ENCODE measurements at regions not wholly inside any gene's neighbourhood (a gene's known extent, or its start where the extent isn't known, plus 50 kb on each side); places are given as distances from the start of the nearest gene placed in this dataset.

GRCh38 chr12:124637581-124637981, 70.2 kb upstream of the NCOR2 start:
- peaks cover 16 to 19% of the 10 kb centered on the region in 2 donors for H3K36me3 Mint-ChIP-seq
- H3K4me3 Mint-ChIP-seq = no peak overlapping the region
- 74% methylated on average over 10 of the region's 12 CpGs for WGBS (ENCODE audit: insufficient coverage)
- Histone ChIP-seq H3K9ac (ENCODE audit: insufficient read depth, low read length, poor library complexity, severe bottlenecking) (no peak overlapping the region), H4K20me1 (ENCODE audit: insufficient read depth, low read length) (no peaks in the 10 kb centered on the region), H3K4me1 (ENCODE audit: control insufficient read depth in 1 of 2, insufficient read depth in 2 of 2, low read length in 2 of 2) (peaks cover 68 to 84% of the 10 kb centered on the region in 2 donors), H3K4me3 (replicated peaks in 1 of 3; ENCODE audit: low read depth in 2 of 3, low read length in 3 of 3) (no peak overlapping the region), H3K9me3 (replicated peaks in 1 of 2; ENCODE audit: control insufficient read depth in 1 of 2, insufficient read depth in 1 of 2, low read length in 2 of 2) (peaks cover 6 to 39% of the 10 kb centered on the region in 2 donors), H3K79me2 (ENCODE audit: insufficient read depth, low read length) (no peaks in the 10 kb centered on the region), H3K27ac (ENCODE audit: low read depth in 1 of 2, low read length in 2 of 2) (peak overlapping the region in 1 of 2 donors; percentile 80), H3K4me2 (replicated peaks; ENCODE audit: extremely low read depth, low read length, poor library complexity, severe bottlenecking) (no peak overlapping the region), H2AFZ (ENCODE audit: insufficient read depth, low read depth, low read length, poor library complexity, severe bottlenecking) (no peak overlapping the region), H3K27me3 (ENCODE audit: control insufficient read depth in 2 of 2, insufficient read depth in 2 of 2, low read length in 2 of 2) (no peaks in the 10 kb centered on the region), H3K36me3 (replicated peaks in 1 of 2; ENCODE audit: control insufficient read depth in 1 of 2, insufficient read depth in 2 of 2, low read length in 2 of 2) (no peaks in the 10 kb centered on the region)
- TF ChIP-seq CTCF (IDR thresholded peaks at IDR 0.05) = no peak
- no peak for DNase-seq
- H3K27ac Mint-ChIP-seq = peak overlapping the region in 4 of 7 donors; percentile 25 to 72 (median 50)
- H3K27me3 Mint-ChIP-seq (ENCODE audit: low read depth in 3 of 3) = peaks cover 0 to 5% (median 4%) of the 10 kb centered on the region in 3 donors
- H3K9me3 Mint-ChIP-seq = peaks cover 22 to 39% (median 32%) of the 10 kb centered on the region in 7 donors
- intact Hi-C loops (cut with micrococcal nuclease) = loop anchor here in 1 of 2 donors (2.0 kb wide), 1 partner anchor 13 kb away; no protein-coding TSS in a partner anchor
- peaks cover 69% of the 10 kb centered on the region for H3K4me1 Mint-ChIP-seq

- Histone ChIP-seq H3K36me3 (replicated peaks in 1 of 2; ENCODE audit: control insufficient read depth in 1 of 2, insufficient read depth in 2 of 2, low read length in 2 of 2) (no peaks in the 10 kb centered on the region), H3K27me3 (ENCODE audit: control insufficient read depth in 2 of 2, insufficient read depth in 2 of 2, low read length in 2 of 2) (no peaks in the 10 kb centered on the region), H3K4me1 (ENCODE audit: control insufficient read depth in 1 of 2, insufficient read depth in 2 of 2, low read length in 2 of 2) (peaks cover 72 to 89% of the 10 kb centered on the region in 2 donors), H3K27ac (ENCODE audit: low read depth in 1 of 2, low read length in 2 of 2) (peak overlapping the region in 1 of 2 donors; percentile 80), H3K79me2 (ENCODE audit: insufficient read depth, low read length) (no peaks in the 10 kb centered on the region), H3K4me3 (replicated peaks in 1 of 3; ENCODE audit: low read depth in 2 of 3, low read length in 3 of 3) (no peak overlapping the region), H4K20me1 (ENCODE audit: insufficient read depth, low read length) (no peaks in the 10 kb centered on the region), H2AFZ (ENCODE audit: insufficient read depth, low read depth, low read length, poor library complexity, severe bottlenecking) (no peak overlapping the region), H3K9ac (ENCODE audit: insufficient read depth, low read length, poor library complexity, severe bottlenecking) (no peak overlapping the region), H3K4me2 (replicated peaks; ENCODE audit: extremely low read depth, low read length, poor library complexity, severe bottlenecking) (no peak overlapping the region), H3K9me3 (replicated peaks in 1 of 2; ENCODE audit: control insufficient read depth in 1 of 2, insufficient read depth in 1 of 2, low read length in 2 of 2) (peaks cover 6 to 39% of the 10 kb centered on the region in 2 donors)
- peaks cover 0 to 5% (median 4%) of the 10 kb centered on the region in 3 donors for H3K27me3 Mint-ChIP-seq (ENCODE audit: low read depth in 3 of 3)
- no peak overlapping the region for H3K4me3 Mint-ChIP-seq
- peaks cover 71% of the 10 kb centered on the region for H3K4me1 Mint-ChIP-seq
- no peak for TF ChIP-seq CTCF (IDR thresholded peaks at IDR 0.05)
- peaks cover 16 to 19% of the 10 kb centered on the region in 2 donors for H3K36me3 Mint-ChIP-seq
- peaks cover 22 to 39% (median 32%) of the 10 kb centered on the region in 7 donors for H3K9me3 Mint-ChIP-seq
- DNase-seq = no peak
- 79% methylated on average over 2 of the region's 4 CpGs for WGBS (ENCODE audit: insufficient coverage)
- H3K27ac Mint-ChIP-seq = peak overlapping the region in 5 of 7 donors; percentile 35 to 87 (median 48)
- intact Hi-C loops (cut with micrococcal nuclease) = loop anchor here in 1 of 2 donors (2.0 kb wide), 1 partner anchor 14 kb away; no protein-coding TSS in a partner anchor
Measured at GRCh38 chr12:124637163-124637562, 69.8 kb upstream of the NCOR2 start.

All from CD14-positive monocyte (primary cell).